OCI-LY1 (cell line): ENCODE measurements at regions not wholly inside any gene's neighbourhood (a gene's known extent, or its start where the extent isn't known, plus 50 kb on each side); places are given as distances from the start of the nearest gene placed in this dataset.
A peak's percentile ranks its signal among the peaks of the same experiment; 100 is the strongest.
"Not testable (repeated sequence)": the region's sequence is repeated elsewhere in the genome, so short reads cannot be mapped to it uniquely, and the experiment has no call there.

ENCODE experiments used
- H2AFZ ChIP-seq: fragments of 200-600 bp; sonication (generic), shearing (Covaris generic); 2 replicates; pipeline ENCODE4 v1.6.0; 2014; ENCODE audit warnings: antibody characterized with exemption, mild to moderate bottlenecking, low read length
- H3F3A ChIP-seq: fragments of 200-600 bp; sonication (generic), shearing (Covaris generic); 2 replicates; pipeline ENCODE4 v1.6.0; 2014; ENCODE audit warnings: mild to moderate bottlenecking, antibody characterized with exemption, low read length, moderate library complexity; ENCODE audit not compliant: insufficient read depth
- H3K27ac ChIP-seq: fragments of 200-600 bp; sonication (generic); 2 replicates; pipeline ENCODE4 v1.5.1; 2014; ENCODE audit warnings: low read length, mixed run types, mild to moderate bottlenecking, low read depth; ENCODE audit not compliant: poor library complexity, severe bottlenecking
- H3K27me3 ChIP-seq: fragments of 200-600 bp; sonication (generic); 2 replicates; pipeline ENCODE4 v1.6.0; 2014; ENCODE audit warnings: antibody characterized with exemption, mild to moderate bottlenecking, low read length, moderate library complexity; ENCODE audit not compliant: insufficient read depth
- H3K36me3 ChIP-seq: fragments of 200-600 bp; sonication (generic); 2 replicates; pipeline ENCODE4 v1.6.1; 2014; ENCODE audit warnings: mild to moderate bottlenecking, antibody characterized with exemption, low read length, moderate library complexity, mixed read lengths; ENCODE audit not compliant: insufficient read depth
- H3K4me1 ChIP-seq: fragments of 200-600 bp; sonication (generic); 2 replicates; pipeline ENCODE4 v1.5.1; 2014; ENCODE audit warnings: mild to moderate bottlenecking, low read length, moderate library complexity; ENCODE audit not compliant: insufficient read depth, severe bottlenecking
- H3K4me2 ChIP-seq: fragments of 200-600 bp; sonication (generic), shearing (Covaris generic); 2 replicates; pipeline ENCODE4 v1.6.1; 2014; ENCODE audit warnings: low read length
- H3K4me3 ChIP-seq: fragments of 200-600 bp; sonication (generic); 2 replicates; pipeline ENCODE4 v1.5.1; 2014; ENCODE audit warnings: low read length, low read depth, mild to moderate bottlenecking, mixed read lengths; ENCODE audit not compliant: poor library complexity, severe bottlenecking
- H3K79me2 ChIP-seq: fragments of 200-600 bp; shearing (Covaris generic); 2 replicates; pipeline ENCODE4 v1.6.1; 2016; ENCODE audit warnings: mixed run types, low read length, mixed read lengths; ENCODE audit not compliant: insufficient read depth
- H3K9ac ChIP-seq: fragments of 200-600 bp; sonication (generic), shearing (Covaris generic); 2 replicates; pipeline ENCODE4 v1.6.1; 2014; ENCODE audit warnings: mild to moderate bottlenecking, low read length, mixed read lengths
- H3K9me2 ChIP-seq: fragments of 200-600 bp; sonication (generic), shearing (Covaris generic); 2 replicates; pipeline ENCODE4 v1.6.1; 2014; ENCODE audit warnings: low read depth, mild to moderate bottlenecking, low read length, mixed read lengths
- H3K9me3 ChIP-seq: fragments of 200-600 bp; shearing (Covaris generic); 2 replicates; pipeline ENCODE4 v1.6.1; 2014; ENCODE audit warnings: low read length, mixed read lengths
- H4K20me1 ChIP-seq: fragments of 200-600 bp; sonication (generic), shearing (Covaris generic); 2 replicates; pipeline ENCODE4 v1.6.0; 2016; ENCODE audit warnings: mild to moderate bottlenecking, low read length; ENCODE audit not compliant: insufficient read depth
- CTCF ChIP-seq: fragments of 200-600 bp; sonication (generic), shearing (Covaris generic); IDR thresholded peaks from 2 replicates; pipeline ENCODE4 v1.5.1; 2017; ENCODE audit warnings: mild to moderate bottlenecking, antibody characterized with exemption, low read length, moderate library complexity, mixed read lengths

GRCh38 chr16:18148132-18148531, 188.4 kb downstream of the NPIPA8 start:
- not testable (repeated sequence) for H3K79me2 ChIP-seq, H3K4me2 ChIP-seq

GRCh38 chr16:18146601-18147142, 189.9 kb downstream of the NPIPA8 start:
- not testable (repeated sequence) for H3K9me2 ChIP-seq, H3K9me3 ChIP-seq, H3K4me2 ChIP-seq, H3K27ac ChIP-seq, H3K4me3 ChIP-seq, H3K79me2 ChIP-seq, H3K4me1 ChIP-seq, H3K36me3 ChIP-seq, H3K9ac ChIP-seq, H2AFZ ChIP-seq, H3F3A ChIP-seq, H4K20me1 ChIP-seq, H3K27me3 ChIP-seq

More at GRCh38 chr16:18148132-18148531, 188.4 kb downstream of the NPIPA8 start:
- H2AFZ ChIP-seq, H3K36me3 ChIP-seq, H3K27ac ChIP-seq, H3K27me3 ChIP-seq, H3K4me3 ChIP-seq, H3K9me2 ChIP-seq, H4K20me1 ChIP-seq, H3K4me1 ChIP-seq, H3K9me3 ChIP-seq, H3K9ac ChIP-seq, H3F3A ChIP-seq: not testable (repeated sequence)

- not testable (repeated sequence) for H4K20me1 ChIP-seq, H3K36me3 ChIP-seq, H2AFZ ChIP-seq, H3K79me2 ChIP-seq, H3K4me2 ChIP-seq, H3K9me3 ChIP-seq, H3K9ac ChIP-seq, H3F3A ChIP-seq, H3K27ac ChIP-seq, H3K9me2 ChIP-seq, H3K4me3 ChIP-seq, H3K4me1 ChIP-seq, H3K27me3 ChIP-seq
Measured at GRCh38 chr16:18142066-18142465, 194.5 kb downstream of the NPIPA8 start.

- H3F3A ChIP-seq, H4K20me1 ChIP-seq, H3K36me3 ChIP-seq, H3K79me2 ChIP-seq, H2AFZ ChIP-seq, H3K4me3 ChIP-seq, H3K27me3 ChIP-seq, H3K27ac ChIP-seq, H3K9ac ChIP-seq, H3K9me3 ChIP-seq, H3K9me2 ChIP-seq, H3K4me2 ChIP-seq, H3K4me1 ChIP-seq: not testable (repeated sequence)
Measured at GRCh38 chr16:18136288-18136687, 200.2 kb downstream of the NPIPA8 start.

GRCh38 chr16:18135024-18135423, 201.5 kb downstream of the NPIPA8 start:
- not testable (repeated sequence) for H3K27me3 ChIP-seq, H3K9me3 ChIP-seq, H3K9me2 ChIP-seq, H3K4me2 ChIP-seq, H3K4me3 ChIP-seq, H3K4me1 ChIP-seq, H3F3A ChIP-seq, H3K36me3 ChIP-seq, H3K27ac ChIP-seq, H3K9ac ChIP-seq, H2AFZ ChIP-seq, H4K20me1 ChIP-seq, H3K79me2 ChIP-seq

GRCh38 chr16:18131587-18131986, 204.9 kb downstream of the NPIPA8 start:
- H3K79me2 ChIP-seq, H4K20me1 ChIP-seq, H3K4me3 ChIP-seq, H3K27ac ChIP-seq, H3K9me2 ChIP-seq, H3K4me2 ChIP-seq, H3K9me3 ChIP-seq, H3K36me3 ChIP-seq, H3F3A ChIP-seq, H2AFZ ChIP-seq, H3K9ac ChIP-seq, H3K4me1 ChIP-seq, H3K27me3 ChIP-seq: not testable (repeated sequence)
- TF ChIP-seq CTCF: peak; percentile 32

- H3K9me3 ChIP-seq, H3K36me3 ChIP-seq, H4K20me1 ChIP-seq, H3K27ac ChIP-seq, H3K4me1 ChIP-seq, H3K4me2 ChIP-seq, H3K9me2 ChIP-seq, H2AFZ ChIP-seq, H3K4me3 ChIP-seq, H3K27me3 ChIP-seq, H3F3A ChIP-seq, H3K9ac ChIP-seq, H3K79me2 ChIP-seq: not testable (repeated sequence)
Measured at GRCh38 chr16:18130478-18131120, 205.9 kb downstream of the NPIPA8 start.
